HG03469 (cell line): ENCODE measurements at regions not wholly inside any gene's neighbourhood (a gene's known extent, or its start where the extent isn't known, plus 50 kb on each side); places are given as distances from the start of the nearest gene placed in this dataset.

Source experiments
- ATAC-seq: cut with Tn5 transposase; IDR thresholded peaks from one replicate; pipeline ENCODE4 v1.9.1; 2021; ENCODE audit warnings: mild to moderate bottlenecking, moderate library complexity, moderate number of reproducible peaks; ENCODE audit not compliant: unreplicated experiment

- ATAC-seq, result no peak
Measured at GRCh38 chr5:56692359-56693219, 122.8 kb upstream of the MAP3K1 start.

DNA sequence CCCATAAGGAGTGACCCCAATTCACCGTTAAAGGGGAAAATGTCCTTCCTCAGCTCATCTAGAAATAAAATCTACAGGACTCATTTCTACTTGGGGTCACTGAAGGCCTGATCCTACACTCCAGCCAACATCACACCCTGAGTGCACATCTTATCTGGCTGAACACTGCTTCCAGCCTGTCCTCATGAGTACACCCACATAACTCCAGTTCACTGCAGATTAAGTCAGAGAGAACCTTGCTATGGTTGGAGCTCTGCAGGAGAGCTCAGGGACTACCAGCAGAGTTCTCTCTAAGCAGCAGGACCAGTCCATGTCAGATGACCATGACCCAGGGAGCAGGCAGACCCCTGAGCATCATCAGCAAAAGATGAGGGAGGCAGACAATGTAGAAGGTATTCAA, 126.9 kb upstream of the MAP3K1 start:
- ATAC-seq, result no peak

- no peak for ATAC-seq
Measured at GRCh38 chr5:56686337-56687195, 128.8 kb upstream of the MAP3K1 start.

DNA sequence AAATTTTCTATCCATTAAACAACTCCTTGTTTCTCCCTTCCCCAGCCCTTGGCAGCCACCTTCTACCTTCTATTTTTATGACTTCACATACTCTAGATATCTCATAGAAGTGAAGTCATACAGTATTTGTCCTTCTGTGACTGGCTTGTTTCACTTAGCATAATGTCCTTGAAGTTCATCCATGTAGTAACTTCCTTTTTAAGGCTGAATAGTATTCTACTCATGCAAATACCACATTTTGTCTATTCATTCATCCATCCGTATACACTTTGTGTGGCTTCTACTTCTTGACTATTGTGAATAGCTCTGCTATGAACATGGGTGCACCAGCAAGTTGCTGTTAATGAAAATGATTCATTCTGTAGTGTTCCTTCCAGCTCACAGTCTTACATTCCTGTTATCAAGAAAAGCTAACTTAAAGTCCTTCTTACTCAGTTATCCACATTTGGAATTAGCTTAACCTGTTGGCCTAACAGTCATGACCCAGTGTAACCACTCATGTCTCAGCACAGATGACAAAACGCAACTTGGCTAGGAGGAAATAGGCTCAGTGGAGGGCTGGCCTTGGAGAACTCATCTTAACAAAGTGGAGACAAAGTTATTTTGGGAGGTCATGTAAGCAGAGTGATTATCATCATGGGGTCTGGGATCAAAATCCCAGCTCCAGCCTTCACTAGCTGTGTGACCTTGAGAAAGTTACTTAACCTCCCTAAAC, 129.7 kb upstream of the MAP3K1 start:
- no peak for ATAC-seq

DNA sequence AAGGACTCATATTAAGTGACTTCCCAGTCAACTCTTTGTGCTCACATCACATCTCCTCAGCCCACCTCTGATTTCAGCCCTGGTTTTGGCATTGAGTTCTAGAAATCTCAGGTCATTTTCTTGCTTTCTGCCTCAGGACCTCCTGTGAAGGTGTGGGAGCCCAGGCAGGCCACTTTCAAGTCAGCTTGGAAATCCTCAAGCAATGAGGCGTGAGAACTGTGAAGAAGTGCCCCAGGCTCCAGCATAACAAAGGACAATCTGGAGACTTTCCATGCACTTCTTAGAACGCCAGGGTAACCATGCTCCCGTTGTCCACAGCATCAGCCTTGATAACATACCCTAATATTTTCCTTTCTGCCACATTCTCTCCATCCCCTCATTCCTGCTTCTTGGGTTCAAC, 131.2 kb upstream of the MAP3K1 start:
- no peak for ATAC-seq

DNA sequence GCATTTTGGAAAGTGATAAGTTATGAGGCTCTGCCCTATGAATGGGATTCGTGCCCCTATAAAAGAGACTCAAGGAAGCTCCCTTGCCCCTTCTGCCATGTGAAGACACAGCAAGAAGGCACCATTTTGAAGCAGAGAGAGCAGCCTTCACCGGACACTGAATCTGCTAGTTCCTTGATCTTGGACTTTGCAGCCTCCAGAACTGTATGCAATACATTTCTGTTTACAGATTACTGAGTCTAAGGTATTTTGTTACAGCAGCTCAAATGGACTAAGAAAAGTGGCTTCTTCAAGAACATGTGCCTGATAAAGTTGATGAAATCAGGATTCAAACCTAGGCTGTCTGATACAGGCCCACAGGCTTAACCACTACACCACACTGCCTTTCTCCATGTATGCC, 131.6 kb upstream of the MAP3K1 start:
- no peak for ATAC-seq

GRCh38 chr5:56683281-56683680, 132.1 kb upstream of the MAP3K1 start:
- no peak for ATAC-seq

GRCh38 chr5:56681346-56681745, 134.0 kb upstream of the MAP3K1 start:
- no peak for ATAC-seq

DNA sequence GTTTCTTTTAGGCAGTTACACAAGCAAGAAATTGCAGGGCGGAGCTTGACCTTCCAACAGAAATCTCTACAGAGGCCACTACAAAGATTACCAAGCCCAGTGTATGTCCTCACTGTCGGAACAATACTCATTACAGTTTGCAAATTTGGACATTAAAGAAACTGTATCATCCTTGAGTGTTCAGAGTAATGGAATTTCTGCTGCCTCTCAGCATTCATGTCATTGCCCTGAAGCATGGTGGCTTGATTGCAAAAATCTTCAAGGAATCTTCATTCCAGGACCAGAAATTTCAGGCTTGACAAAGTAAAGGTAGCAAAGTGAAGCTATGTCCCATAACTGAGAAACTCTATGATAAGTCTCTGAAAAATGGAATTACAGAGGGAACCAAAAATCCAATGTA, 134.6 kb upstream of the MAP3K1 start:
- no peak for ATAC-seq

DNA sequence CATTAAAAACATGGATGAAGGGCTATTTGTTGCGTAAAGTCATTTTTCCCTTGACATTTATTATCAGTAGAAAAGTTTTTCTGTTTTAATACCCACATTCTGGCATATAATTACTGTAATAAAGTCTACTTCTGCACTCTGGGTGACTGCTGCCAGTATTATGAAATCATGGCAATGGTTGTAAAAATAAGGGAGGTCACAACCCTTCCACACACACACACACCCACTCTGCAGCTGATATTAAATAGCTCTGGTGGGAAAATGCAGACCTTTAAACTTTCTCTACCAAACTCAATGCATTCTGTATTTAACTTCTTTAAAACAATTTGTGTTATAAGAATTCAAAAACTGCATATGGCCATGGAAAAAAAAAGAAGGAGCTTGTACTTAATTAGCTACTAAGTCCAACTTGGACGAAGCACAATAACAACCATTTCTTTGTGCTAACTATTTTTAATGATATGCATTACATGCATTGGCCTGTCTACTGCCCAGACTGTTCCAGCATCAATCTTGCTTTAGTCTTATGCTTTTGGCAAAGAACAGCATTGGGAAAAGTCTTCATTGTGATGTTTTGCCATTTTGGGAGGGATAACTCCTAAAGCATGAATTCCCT, 137.6 kb upstream of the MAP3K1 start:
- no peak for ATAC-seq

GRCh38 chr5:56676091-56676768, 139.1 kb upstream of the MAP3K1 start:
- ATAC-seq, result no peak

DNA sequence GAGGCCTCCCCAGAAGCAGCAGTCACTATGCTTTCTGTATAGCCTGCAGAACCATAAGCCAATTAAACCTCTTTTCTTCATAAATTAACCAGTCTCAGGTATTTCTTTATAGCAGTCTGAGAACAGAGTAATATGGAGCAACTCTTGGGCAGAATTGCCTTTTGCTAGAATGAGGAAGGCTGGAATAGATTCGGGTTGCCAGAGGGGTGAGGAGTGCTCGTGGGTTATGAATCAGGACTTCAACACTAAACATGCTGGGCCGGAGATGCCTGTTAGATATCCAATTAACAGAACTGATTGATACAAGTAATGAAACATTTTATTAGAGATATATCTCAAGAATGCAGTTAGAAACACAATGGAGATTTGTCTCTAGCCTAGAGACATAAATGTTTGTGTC, 140.9 kb upstream of the MAP3K1 start:
- ATAC-seq, result no peak

- no peak for ATAC-seq
Measured at GRCh38 chr5:56673171-56673570, 142.2 kb upstream of the MAP3K1 start.

- ATAC-seq, result no peak
Measured at GRCh38 chr5:56671571-56671970, 143.8 kb upstream of the MAP3K1 start.

GRCh38 chr5:56670916-56671315, 144.4 kb upstream of the MAP3K1 start:
- ATAC-seq, result no peak

- ATAC-seq, result peak; percentile 99
Measured at GRCh38 chr5:56669534-56670483, 145.5 kb upstream of the MAP3K1 start.

- no peak for ATAC-seq
Measured at GRCh38 chr5:56668996-56669395, 146.4 kb upstream of the MAP3K1 start.

DNA sequence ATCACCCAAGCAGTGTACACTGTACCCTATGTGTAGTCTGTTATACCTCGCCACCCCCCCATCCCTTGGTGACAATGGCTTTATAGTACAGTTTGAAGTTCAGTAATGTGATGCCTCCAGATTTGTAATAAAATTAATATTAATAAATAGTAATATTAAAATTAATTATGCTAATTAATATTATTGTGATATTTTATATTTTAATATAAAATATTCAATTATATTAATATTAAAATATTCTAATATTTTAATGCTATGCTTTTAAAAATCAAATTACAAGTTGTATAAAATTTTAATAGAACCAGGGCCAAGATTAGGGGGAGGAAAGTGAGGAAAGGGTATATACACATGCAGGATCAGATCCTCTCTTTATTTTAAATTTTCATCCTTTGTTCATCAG, 147.7 kb upstream of the MAP3K1 start:
- ATAC-seq, result no peak

DNA sequence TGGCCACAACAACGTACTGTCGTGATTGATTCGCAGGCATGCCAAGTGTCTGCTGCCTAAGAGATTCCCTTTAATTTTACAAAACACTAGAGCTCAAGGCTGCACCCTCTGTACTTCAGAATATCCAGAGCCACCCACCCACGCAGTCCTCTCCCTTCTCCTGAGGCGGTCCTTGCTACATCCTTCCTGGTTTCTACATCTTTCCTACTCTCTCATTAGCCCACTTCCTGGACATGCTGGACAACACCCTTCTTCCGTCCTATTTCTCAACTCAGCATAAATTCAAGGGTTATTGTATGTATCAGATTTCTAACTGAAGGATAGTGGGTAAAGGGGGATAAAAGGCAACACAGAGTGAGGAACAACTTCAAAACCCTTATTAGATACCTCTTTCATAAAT, 148.4 kb upstream of the MAP3K1 start:
- no peak for ATAC-seq
